ENCODE measurements at regions not wholly inside any gene's neighbourhood (a gene's known extent, or its start where the extent isn't known, plus 50 kb on each side); places are given as distances from the start of the nearest gene placed in this dataset.
"Not testable (repeated sequence)": the region's sequence is repeated elsewhere in the genome, so short reads cannot be mapped to it uniquely, and the experiment has no call there.

GRCh38 chr2:142695350-142696257 lies 181.9 kb upstream of the KYNU start:
- H3K9me3 ChIP-seq (ENCODE audit: low read length); H3K4me3 Mint-ChIP-seq; POLR2A ChIA-PET; H3K4me1 ChIP-seq (ENCODE audit: insufficient read depth, low read length); H3K4me1 Mint-ChIP-seq; H3K4me3 ChIP-seq (ENCODE audit: low read length); H3K27ac ChIP-seq (ENCODE audit: low read depth, low read length); H3K27me3 Mint-ChIP-seq; DNase-seq; H3K27me3 ChIP-seq (ENCODE audit: insufficient read depth, low read length, poor library complexity, severe bottlenecking); H3K36me3 ChIP-seq (ENCODE audit: insufficient read depth, low read length); CTCF ChIA-PET; H3K27ac Mint-ChIP-seq; H3K36me3 Mint-ChIP-seq: not testable (repeated sequence)
- peaks cover 0 to 20% (median 2%) of the 10 kb centered on the region in 5 donors for H3K9me3 Mint-ChIP-seq

- H3K27me3 ChIP-seq (ENCODE audit: insufficient read depth, low read length, poor library complexity, severe bottlenecking), result no peaks in the 10 kb centered on the region
- CTCF ChIA-PET, result no interaction called here
- DNase-seq, result no peak
- H3K36me3 ChIP-seq (ENCODE audit: insufficient read depth, low read length), result no peaks in the 10 kb centered on the region
- no peak overlapping the region for H3K27ac ChIP-seq (ENCODE audit: low read depth, low read length)
- no peak overlapping the region for H3K4me3 ChIP-seq (ENCODE audit: low read length)
- no peaks in the 10 kb centered on the region for H3K27me3 Mint-ChIP-seq
- H3K9me3 ChIP-seq (ENCODE audit: low read length), result no peaks in the 10 kb centered on the region
- no peak overlapping the region for H3K27ac Mint-ChIP-seq
- no peaks in the 10 kb centered on the region for H3K4me1 ChIP-seq (ENCODE audit: insufficient read depth, low read length)
- peaks cover 1 to 18% (median 2%) of the 10 kb centered on the region in 5 donors for H3K9me3 Mint-ChIP-seq
- no peaks in the 10 kb centered on the region for H3K36me3 Mint-ChIP-seq
- POLR2A ChIA-PET, result no interaction called here
- no peak overlapping the region for H3K4me3 Mint-ChIP-seq
- no peaks in the 10 kb centered on the region for H3K4me1 Mint-ChIP-seq
These were observed 183.2 kb upstream of the KYNU start for GRCh38 chr2:142694282-142694681.

- Histone ChIP-seq H3K36me3 (ENCODE audit: insufficient read depth, low read length) (no peaks in the 10 kb centered on the region), H3K4me3 (ENCODE audit: low read length) (no peak overlapping the region), H3K9me3 (ENCODE audit: low read length) (no peaks in the 10 kb centered on the region), H3K4me1 (ENCODE audit: insufficient read depth, low read length) (no peaks in the 10 kb centered on the region), H3K27me3 (ENCODE audit: insufficient read depth, low read length, poor library complexity, severe bottlenecking) (no peaks in the 10 kb centered on the region), H3K27ac (ENCODE audit: low read depth, low read length) (no peak overlapping the region)
- POLR2A ChIA-PET, result no interaction called here
- no peaks in the 10 kb centered on the region for H3K4me1 Mint-ChIP-seq
- no peak overlapping the region for H3K4me3 Mint-ChIP-seq
- H3K27me3 Mint-ChIP-seq, result no peaks in the 10 kb centered on the region
- peaks cover 1 to 15% (median 2%) of the 10 kb centered on the region in 5 donors for H3K9me3 Mint-ChIP-seq
- no peak for DNase-seq
- H3K36me3 Mint-ChIP-seq, result no peaks in the 10 kb centered on the region
- CTCF ChIA-PET, result no interaction called here
- no peak overlapping the region for H3K27ac Mint-ChIP-seq
These were observed 184.1 kb upstream of the KYNU start for GRCh38 chr2:142693171-142693950.

DNA sequence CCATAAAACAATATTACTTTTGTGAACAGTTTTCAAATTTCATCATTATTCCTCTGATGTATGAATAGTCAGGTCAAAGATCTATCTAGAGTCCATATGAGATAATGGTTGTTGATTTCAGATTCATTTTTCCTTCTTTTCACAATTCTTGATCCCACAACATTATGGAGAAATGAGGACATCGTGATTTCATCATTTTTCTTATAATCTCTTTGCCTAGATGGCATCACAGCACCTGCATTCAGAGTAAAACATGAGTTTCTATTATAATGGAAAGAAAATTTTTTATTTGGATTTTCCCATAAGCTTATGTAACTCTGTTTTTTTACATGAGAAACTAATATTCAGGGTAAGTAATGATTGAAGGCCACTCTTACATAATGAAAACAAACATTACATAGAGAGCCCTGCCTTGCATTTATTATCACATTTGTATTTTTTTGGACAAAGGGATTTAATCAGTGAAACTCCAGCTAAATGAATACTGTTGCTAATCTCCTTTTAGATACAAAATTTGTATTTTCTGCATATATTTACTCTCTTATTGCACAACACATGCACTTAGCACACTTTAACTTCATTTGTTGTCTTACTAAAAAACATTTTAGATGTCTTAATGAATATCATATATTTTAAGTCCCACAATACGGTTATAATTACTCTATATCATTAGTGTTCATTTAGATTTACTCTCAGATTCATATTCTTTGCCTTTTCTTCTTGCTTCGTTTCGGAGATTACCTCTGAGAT lies 188.4 kb upstream of the KYNU start:
- Histone ChIP-seq H3K27me3 (ENCODE audit: insufficient read depth, low read length, poor library complexity, severe bottlenecking) (no peaks in the 10 kb centered on the region), H3K9me3 (ENCODE audit: low read length) (no peaks in the 10 kb centered on the region), H3K4me3 (ENCODE audit: low read length) (no peak overlapping the region), H3K36me3 (ENCODE audit: insufficient read depth, low read length) (no peaks in the 10 kb centered on the region), H3K4me1 (ENCODE audit: insufficient read depth, low read length) (no peaks in the 10 kb centered on the region), H3K27ac (ENCODE audit: low read depth, low read length) (no peak overlapping the region)
- Mint-ChIP-seq H3K9me3 (peaks cover 0 to 4% (median 3%) of the 10 kb centered on the region in 5 donors), H3K4me1 (no peaks in the 10 kb centered on the region), H3K36me3 (no peaks in the 10 kb centered on the region), H3K27ac (no peak overlapping the region), H3K4me3 (no peak overlapping the region), H3K27me3 (no peaks in the 10 kb centered on the region)
- CTCF ChIA-PET, result no interaction called here
- POLR2A ChIA-PET, result no interaction called here
- DNase-seq, result no peak

GRCh38 chr2:142687509-142687908 lies 190.0 kb upstream of the KYNU start:
- Mint-ChIP-seq H3K4me3 (no peak overlapping the region), H3K9me3 (peaks cover 0 to 3% (median 0%) of the 10 kb centered on the region in 5 donors), H3K27ac (no peak overlapping the region), H3K27me3 (no peaks in the 10 kb centered on the region), H3K36me3 (no peaks in the 10 kb centered on the region), H3K4me1 (no peaks in the 10 kb centered on the region)
- ChIA-PET CTCF (no interaction called here), POLR2A (no interaction called here)
- Histone ChIP-seq H3K27me3 (ENCODE audit: insufficient read depth, low read length, poor library complexity, severe bottlenecking) (no peaks in the 10 kb centered on the region), H3K4me1 (ENCODE audit: insufficient read depth, low read length) (no peaks in the 10 kb centered on the region), H3K27ac (ENCODE audit: low read depth, low read length) (no peak overlapping the region), H3K9me3 (ENCODE audit: low read length) (no peaks in the 10 kb centered on the region), H3K4me3 (ENCODE audit: low read length) (no peak overlapping the region), H3K36me3 (ENCODE audit: insufficient read depth, low read length) (no peaks in the 10 kb centered on the region)
- DNase-seq, result no peak

GRCh38 chr2:142687075-142687474 lies 190.4 kb upstream of the KYNU start:
- no peaks in the 10 kb centered on the region for H3K4me1 Mint-ChIP-seq
- H3K4me3 Mint-ChIP-seq, result no peak overlapping the region
- DNase-seq, result no peak
- ChIA-PET CTCF (no interaction called here), POLR2A (no interaction called here)
- H3K27ac ChIP-seq (ENCODE audit: low read depth, low read length), result no peak overlapping the region
- no peaks in the 10 kb centered on the region for H3K36me3 Mint-ChIP-seq
- no peaks in the 10 kb centered on the region for H3K4me1 ChIP-seq (ENCODE audit: insufficient read depth, low read length)
- H3K36me3 ChIP-seq (ENCODE audit: insufficient read depth, low read length), result no peaks in the 10 kb centered on the region
- H3K27me3 Mint-ChIP-seq, result no peaks in the 10 kb centered on the region
- no peaks in the 10 kb centered on the region for H3K9me3 ChIP-seq (ENCODE audit: low read length)
- no peak overlapping the region for H3K4me3 ChIP-seq (ENCODE audit: low read length)
- H3K27me3 ChIP-seq (ENCODE audit: insufficient read depth, low read length, poor library complexity, severe bottlenecking), result no peaks in the 10 kb centered on the region
- peaks cover 0 to 3% (median 0%) of the 10 kb centered on the region in 5 donors for H3K9me3 Mint-ChIP-seq
- H3K27ac Mint-ChIP-seq, result no peak overlapping the region

DNA sequence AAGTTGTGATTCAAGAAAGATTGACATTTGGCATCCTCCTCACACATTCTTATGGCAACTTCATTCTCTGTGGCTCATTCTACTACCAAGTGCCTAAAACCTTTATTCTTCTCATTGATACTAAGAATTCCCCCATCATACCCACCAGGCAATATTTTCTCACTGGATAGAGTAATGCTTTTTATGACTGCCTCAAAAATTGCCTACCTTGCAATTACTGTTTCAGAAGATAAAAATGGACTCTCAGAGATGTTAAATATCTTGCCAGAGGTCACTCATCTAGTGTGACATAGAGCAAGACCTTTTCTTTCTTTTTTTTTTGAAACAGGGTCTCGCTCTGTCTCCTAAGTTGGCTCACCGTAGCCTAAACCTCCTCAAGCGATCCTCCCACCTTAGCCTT lies 192.8 kb upstream of the KYNU start:
- Mint-ChIP-seq H3K4me3 (no peak overlapping the region), H3K4me1 (no peaks in the 10 kb centered on the region), H3K9me3 (peaks cover 0 to 4% (median 2%) of the 10 kb centered on the region in 5 donors), H3K27me3 (no peaks in the 10 kb centered on the region), H3K36me3 (no peaks in the 10 kb centered on the region), H3K27ac (no peak overlapping the region)
- Histone ChIP-seq H3K36me3 (ENCODE audit: insufficient read depth, low read length) (no peaks in the 10 kb centered on the region), H3K9me3 (ENCODE audit: low read length) (no peaks in the 10 kb centered on the region), H3K27ac (ENCODE audit: low read depth, low read length) (no peak overlapping the region), H3K4me3 (ENCODE audit: low read length) (no peak overlapping the region), H3K27me3 (ENCODE audit: insufficient read depth, low read length, poor library complexity, severe bottlenecking) (no peaks in the 10 kb centered on the region), H3K4me1 (ENCODE audit: insufficient read depth, low read length) (no peaks in the 10 kb centered on the region)
- CTCF ChIA-PET, result no interaction called here
- POLR2A ChIA-PET, result no interaction called here
- DNase-seq, result no peak

DNA sequence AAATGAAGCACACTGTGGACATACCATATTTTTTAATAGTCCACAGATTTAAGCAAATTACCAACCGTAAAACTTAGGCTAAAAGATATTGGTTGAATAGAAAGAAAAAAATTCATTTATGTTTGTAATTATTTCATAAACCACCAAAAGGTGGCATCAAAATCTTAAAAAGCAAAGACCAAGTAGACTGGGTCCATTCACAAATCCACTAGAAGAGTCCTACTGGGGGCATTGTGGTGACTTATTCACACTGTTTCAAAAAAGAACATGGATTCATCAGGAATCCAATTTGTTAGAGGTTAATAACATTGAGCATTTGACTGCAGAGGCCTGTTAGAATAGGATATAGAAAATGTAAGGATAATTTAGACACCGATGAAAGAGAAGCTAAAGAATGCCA lies 194.9 kb upstream of the KYNU start:
- H3K4me3 Mint-ChIP-seq, result no peak overlapping the region
- H3K4me1 Mint-ChIP-seq, result no peaks in the 10 kb centered on the region
- no peaks in the 10 kb centered on the region for H3K4me1 ChIP-seq (ENCODE audit: insufficient read depth, low read length)
- no peak overlapping the region for H3K27ac Mint-ChIP-seq
- H3K9me3 Mint-ChIP-seq, result peaks cover 0 to 9% (median 2%) of the 10 kb centered on the region in 5 donors
- no peak overlapping the region for H3K4me3 ChIP-seq (ENCODE audit: low read length)
- no peaks in the 10 kb centered on the region for H3K36me3 ChIP-seq (ENCODE audit: insufficient read depth, low read length)
- H3K9me3 ChIP-seq (ENCODE audit: low read length), result no peaks in the 10 kb centered on the region
- POLR2A ChIA-PET, result no interaction called here
- H3K36me3 Mint-ChIP-seq, result no peaks in the 10 kb centered on the region
- no peak for DNase-seq
- no peaks in the 10 kb centered on the region for H3K27me3 ChIP-seq (ENCODE audit: insufficient read depth, low read length, poor library complexity, severe bottlenecking)
- CTCF ChIA-PET, result no interaction called here
- no peak overlapping the region for H3K27ac ChIP-seq (ENCODE audit: low read depth, low read length)
- H3K27me3 Mint-ChIP-seq, result no peaks in the 10 kb centered on the region

Measured in CD8-positive, alpha-beta memory T cell (primary cell).